ENCODE measurements at regions not wholly inside any gene's neighbourhood (a gene's known extent, or its start where the extent isn't known, plus 50 kb on each side); places are given as distances from the start of the nearest gene placed in this dataset.

DNA sequence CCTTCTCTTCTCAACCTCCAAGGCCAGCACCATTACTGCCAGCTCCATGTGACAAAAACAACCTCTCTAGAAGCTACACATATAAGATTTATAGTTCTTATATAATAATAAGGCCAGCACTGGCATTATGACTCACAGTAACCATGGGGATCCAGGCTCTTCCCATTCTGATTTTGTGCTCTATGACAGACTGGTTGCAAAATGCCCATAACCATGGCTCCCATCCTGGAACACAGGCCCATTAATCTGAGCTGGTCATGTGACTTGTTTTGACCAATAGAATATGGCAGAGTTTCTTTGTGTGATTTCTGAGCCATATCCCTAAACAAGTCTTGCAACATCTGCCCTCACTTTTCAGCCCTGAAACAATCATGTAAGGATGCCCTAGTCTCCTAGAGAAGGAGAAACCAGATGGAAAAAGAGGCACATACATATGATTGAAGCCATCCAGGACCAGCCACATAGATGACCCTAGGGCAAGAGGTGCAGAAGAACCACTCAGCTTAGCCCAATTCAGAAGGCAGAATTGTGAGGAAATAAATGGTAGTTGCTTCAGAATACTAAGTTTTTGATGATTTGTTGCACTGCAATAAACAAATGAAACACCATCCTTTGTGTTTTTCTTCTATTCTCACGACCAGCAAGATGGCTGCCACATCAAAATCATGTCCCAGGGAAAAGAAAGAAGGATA is 173.9 kb downstream of the SUCLG1 start:
- TF ChIP-seq, protein P1, sequence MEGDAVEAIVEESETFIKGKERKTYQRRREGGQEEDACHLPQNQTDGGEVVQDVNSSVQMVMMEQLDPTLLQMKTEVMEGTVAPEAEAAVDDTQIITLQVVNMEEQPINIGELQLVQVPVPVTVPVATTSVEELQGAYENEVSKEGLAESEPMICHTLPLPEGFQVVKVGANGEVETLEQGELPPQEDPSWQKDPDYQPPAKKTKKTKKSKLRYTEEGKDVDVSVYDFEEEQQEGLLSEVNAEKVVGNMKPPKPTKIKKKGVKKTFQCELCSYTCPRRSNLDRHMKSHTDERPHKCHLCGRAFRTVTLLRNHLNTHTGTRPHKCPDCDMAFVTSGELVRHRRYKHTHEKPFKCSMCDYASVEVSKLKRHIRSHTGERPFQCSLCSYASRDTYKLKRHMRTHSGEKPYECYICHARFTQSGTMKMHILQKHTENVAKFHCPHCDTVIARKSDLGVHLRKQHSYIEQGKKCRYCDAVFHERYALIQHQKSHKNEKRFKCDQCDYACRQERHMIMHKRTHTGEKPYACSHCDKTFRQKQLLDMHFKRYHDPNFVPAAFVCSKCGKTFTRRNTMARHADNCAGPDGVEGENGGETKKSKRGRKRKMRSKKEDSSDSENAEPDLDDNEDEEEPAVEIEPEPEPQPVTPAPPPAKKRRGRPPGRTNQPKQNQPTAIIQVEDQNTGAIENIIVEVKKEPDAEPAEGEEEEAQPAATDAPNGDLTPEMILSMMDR (IDR thresholded peaks at IDR 0.05; ENCODE audit: extremely low read depth, insufficient read depth, missing control alignments) = no peak
- in situ Hi-C loops (cut with MboI; ENCODE audit: low pct_unique_long_range_greater_than_20kb, low sequenced_read_pairs, unreplicated experiment) = no loop called here
- no peak for DNase-seq (ENCODE audit: low spot score)

DNA sequence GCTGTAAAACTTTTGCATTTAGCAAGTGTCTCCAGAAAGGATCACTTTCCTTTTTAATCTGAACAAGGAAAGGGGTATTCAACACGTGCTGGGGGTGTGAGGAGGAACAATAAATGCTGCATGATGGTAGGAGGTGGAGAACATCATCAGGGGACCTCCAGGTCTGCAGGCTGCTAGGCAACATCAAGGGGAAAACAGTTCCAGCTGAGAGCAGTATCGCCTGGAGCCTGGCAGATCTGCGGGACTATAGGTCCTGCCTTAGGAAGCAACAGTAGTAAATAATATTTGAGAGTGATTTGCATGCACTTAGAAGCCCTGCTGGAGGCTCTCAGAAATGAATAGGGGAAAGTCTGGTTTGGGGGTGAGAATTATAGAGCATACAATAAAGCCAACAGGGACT is 175.6 kb downstream of the SUCLG1 start:
- in situ Hi-C loops (cut with MboI; ENCODE audit: low pct_unique_long_range_greater_than_20kb, low sequenced_read_pairs, unreplicated experiment) = no loop called here
- TF ChIP-seq, protein P1 (IDR thresholded peaks at IDR 0.05; ENCODE audit: extremely low read depth, insufficient read depth, missing control alignments) = no peak
- DNase-seq (ENCODE audit: low spot score) = no peak

DNA sequence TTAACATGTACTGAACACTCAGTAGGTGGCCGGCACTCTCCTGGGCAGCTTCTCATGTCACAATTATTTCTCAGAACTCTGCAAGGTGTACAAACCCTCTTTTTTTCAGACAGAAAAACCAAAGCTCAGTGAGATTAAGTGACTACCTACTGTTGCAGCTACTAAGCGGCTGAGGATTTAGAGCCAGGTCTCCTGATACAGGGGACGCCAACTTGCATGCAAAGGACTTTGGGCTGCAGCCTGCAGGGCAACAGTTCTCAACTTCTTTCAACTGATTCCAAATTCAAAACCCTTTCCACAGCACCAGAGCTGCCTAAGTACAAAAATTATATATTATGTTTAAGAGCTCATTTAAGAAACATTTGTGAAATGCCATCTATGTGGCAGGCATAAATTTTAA is 177.6 kb downstream of the SUCLG1 start:
- DNase-seq (ENCODE audit: low spot score) = no peak
- in situ Hi-C loops (cut with MboI; ENCODE audit: low pct_unique_long_range_greater_than_20kb, low sequenced_read_pairs, unreplicated experiment) = no loop called here
- TF ChIP-seq, protein P1 (IDR thresholded peaks at IDR 0.05; ENCODE audit: extremely low read depth, insufficient read depth, missing control alignments) = no peak

DNA sequence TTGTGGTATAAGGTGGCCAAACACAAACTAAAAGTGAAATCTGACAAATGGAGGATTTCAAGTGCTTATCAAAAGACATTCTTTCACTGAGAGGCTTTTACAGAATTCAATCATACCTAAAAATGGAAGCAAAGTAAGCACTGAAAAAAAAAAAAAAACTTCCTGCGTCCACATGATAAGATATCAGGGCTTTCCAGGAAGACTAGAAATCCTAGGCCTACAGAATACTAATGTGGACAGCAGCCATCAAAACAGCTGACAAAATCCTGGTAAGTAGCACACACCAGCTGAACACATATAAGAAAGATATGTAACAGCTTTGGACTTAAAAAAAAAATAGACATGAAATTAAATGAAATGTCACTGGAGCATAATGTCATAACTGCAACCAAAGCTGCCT is 178.2 kb downstream of the SUCLG1 start:
- in situ Hi-C loops (cut with MboI; ENCODE audit: low pct_unique_long_range_greater_than_20kb, low sequenced_read_pairs, unreplicated experiment) = no loop called here
- no peak for DNase-seq (ENCODE audit: low spot score)

DNA sequence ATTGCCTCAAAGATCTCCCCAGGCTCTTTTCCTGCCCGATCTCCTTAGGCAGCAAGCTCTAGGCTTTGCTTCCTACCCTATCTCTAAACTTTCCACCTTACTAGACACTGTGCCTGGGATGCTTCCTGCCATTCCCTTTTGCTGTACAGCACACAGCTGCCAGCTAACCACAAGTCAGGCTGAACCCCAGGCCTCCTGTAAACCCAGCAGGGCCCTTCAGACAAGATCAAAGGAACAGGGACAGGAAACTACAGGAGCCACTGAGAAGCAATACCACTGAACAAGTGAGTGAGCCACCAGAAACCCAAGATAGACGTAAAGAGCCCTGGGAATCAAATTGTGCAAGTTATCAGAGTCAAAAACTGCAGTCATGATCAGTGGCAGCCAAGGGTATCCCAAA is 180.7 kb downstream of the SUCLG1 start:
- no peak for DNase-seq (ENCODE audit: low spot score)
- in situ Hi-C loops (cut with MboI; ENCODE audit: low pct_unique_long_range_greater_than_20kb, low sequenced_read_pairs, unreplicated experiment) = no loop called here
- TF ChIP-seq, protein P1 (IDR thresholded peaks at IDR 0.05; ENCODE audit: extremely low read depth, insufficient read depth, missing control alignments) = no peak

More for the DNA sequence above, 178.2 kb downstream of the SUCLG1 start:
- TF ChIP-seq, protein P1 (IDR thresholded peaks at IDR 0.05; ENCODE audit: extremely low read depth, insufficient read depth, missing control alignments) = no peak

DNA sequence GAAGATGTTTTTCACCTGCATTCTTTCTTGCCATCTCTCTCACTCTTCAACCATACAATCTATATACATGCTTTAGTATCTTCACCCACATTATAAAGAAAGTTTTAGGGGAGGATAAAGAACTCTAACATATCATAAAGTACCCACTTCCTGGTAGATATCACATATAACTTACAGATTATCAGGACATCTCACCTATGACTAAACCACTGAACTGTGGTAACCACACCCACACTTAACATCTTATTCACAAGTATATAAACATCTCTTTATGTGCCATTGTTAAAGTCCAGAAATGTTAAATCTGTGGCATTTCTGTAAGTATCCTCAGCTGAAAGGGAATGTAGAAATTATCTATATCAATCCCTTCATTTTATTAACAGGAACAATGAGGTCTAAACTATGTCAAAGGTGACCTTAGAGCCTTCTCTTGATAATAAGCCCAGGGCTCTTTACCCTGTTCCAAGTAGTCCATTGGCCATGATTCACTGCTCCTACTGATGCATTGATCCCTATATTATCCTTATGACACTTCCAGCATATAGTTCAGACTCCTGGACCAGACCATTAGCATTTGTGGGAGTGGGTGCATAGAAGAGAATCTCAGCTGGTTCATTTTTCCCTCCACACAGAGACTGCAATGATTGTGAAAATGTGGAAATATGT is 182.4 kb downstream of the SUCLG1 start:
- TF ChIP-seq, protein P1 (IDR thresholded peaks at IDR 0.05; ENCODE audit: extremely low read depth, insufficient read depth, missing control alignments) = no peak
- in situ Hi-C loops (cut with MboI; ENCODE audit: low pct_unique_long_range_greater_than_20kb, low sequenced_read_pairs, unreplicated experiment) = no loop called here
- no peak for DNase-seq (ENCODE audit: low spot score)

Measured in GM13977 (cell line).